Glomerular visceral epithelial cell (primary cell): ENCODE measurements at regions not wholly inside any gene's neighbourhood (a gene's known extent, or its start where the extent isn't known, plus 50 kb on each side); places are given as distances from the start of the nearest gene placed in this dataset.
"Not testable (repeated sequence)": the region's sequence is repeated elsewhere in the genome, so short reads cannot be mapped to it uniquely, and the experiment has no call there.

Source experiments
- DNase-seq: peaks from one replicate; pipeline ENCODE4 v3.0.0-alpha.2; 2016; ENCODE audit errors: extremely low spot score

GRCh38 chrX:95791876-95792275, 892.8 kb upstream of the DIAPH2 start:
- no peak for DNase-seq

DNA sequence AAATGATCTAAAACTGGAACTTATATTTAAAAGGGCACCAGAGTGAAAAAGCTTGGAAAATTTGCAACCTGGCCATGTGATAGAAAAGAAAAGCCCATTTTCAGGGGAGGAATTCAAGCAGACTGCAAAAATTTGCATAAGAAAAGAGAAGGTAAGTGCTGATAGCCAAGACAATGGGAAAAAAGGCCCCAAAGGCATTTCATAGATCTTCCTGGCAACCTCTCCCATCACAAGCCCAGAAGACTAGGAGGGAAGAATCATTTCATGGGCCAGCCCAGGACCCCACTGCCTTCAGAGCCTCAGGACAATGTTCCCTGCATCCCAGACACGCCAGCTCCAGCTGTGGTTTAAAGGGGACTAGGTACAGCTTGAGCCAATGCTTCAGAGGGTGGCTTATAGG, 887.3 kb upstream of the DIAPH2 start:
- no peak for DNase-seq

DNA sequence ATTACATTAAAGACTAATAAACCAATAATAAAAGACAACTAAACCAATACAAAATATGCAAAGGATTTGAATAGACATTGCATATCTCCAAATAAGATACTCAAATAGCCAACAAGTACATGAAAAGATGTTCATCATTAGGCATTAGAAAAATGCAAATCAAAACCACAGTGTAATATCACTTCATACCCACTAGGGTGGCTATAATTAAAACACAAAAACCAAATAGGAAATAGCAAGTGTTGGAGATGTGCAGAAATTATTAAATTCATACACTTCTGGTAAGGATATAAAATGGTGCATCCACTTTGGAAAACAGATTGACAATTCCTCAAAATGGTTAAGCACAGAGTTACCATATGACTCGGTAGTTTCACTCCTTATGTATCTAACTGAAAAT, 860.8 kb upstream of the DIAPH2 start:
- DNase-seq, result no peak

- no peak for DNase-seq
These were observed 849.4 kb upstream of the DIAPH2 start for GRCh38 chrX:95835223-95835622.

DNA sequence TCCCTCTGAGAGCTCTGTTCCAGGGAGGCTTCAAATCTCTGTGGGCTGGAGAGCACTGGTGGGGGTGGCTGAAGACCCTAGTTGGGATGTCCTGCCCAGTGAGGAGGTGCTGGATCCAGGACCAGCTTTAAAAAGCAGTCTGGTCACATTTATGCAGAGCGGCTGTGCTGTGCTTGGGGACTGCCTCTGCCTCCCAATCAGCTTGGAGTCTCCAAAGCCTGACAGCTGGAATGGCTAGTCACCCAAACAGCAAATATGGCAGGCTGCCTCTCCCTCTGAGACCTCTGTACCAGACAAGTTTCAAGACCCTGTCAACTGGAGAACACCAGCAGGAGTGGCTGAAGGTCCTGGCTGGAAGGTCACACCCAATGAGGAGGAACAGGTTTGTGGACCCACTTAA, 848.1 kb upstream of the DIAPH2 start:
- DNase-seq, result no peak

DNA sequence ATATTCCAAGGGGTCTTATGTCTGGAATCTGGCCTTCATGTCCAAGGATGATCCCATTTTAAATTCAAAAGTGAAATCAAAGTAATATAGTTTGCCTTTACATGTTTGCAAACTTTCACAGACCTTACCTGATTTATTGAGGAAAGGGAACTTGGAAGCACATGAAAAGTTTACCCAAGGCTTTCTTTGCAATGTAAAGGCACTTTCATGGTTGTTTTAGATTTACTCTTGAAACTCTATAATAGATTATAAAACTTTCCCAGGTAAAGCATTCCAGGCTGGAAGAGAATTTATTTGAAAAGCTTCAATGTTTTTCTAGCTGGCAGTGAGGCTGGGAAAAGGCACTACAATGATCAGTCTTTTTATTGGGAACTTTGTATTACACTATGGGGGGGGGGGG, 842.8 kb upstream of the DIAPH2 start:
- no peak for DNase-seq

DNA sequence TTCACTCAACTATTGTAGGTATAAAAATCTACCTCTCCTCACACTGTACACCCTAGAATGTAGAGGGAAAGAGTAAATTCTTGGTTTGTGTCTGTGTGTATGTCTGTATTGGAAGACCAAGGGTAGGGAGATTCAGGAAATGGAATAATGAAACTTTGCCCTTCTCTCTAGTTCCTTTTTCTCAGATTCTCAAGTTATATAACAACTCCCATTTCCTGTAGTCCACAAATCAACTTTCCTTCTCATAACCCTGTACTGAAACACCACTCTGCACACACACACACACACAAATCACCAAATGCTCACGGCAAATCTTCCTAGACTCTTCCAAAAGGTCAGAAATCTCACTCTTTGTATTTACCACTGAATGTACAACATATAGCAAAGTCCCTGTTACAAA, 824.5 kb upstream of the DIAPH2 start:
- DNase-seq, result no peak

DNA sequence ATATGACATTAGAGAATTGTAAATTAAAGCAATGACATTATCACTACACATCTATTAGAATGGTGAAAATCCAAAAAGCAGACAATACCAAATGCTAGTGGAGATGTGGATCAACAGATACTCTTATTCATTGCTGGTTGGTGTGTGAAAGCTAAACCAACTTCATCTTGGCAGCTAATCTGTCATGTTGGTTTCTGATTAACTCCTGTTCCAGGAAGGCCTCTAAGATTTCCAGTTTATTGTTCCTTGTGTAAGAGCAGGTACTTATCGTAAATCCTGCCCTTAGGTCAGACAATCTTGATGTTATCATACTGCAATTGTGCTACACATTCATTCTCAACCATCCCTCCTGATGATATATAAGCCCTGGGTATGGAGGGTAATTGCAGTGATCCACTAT, 809.0 kb upstream of the DIAPH2 start:
- no peak for DNase-seq

DNA sequence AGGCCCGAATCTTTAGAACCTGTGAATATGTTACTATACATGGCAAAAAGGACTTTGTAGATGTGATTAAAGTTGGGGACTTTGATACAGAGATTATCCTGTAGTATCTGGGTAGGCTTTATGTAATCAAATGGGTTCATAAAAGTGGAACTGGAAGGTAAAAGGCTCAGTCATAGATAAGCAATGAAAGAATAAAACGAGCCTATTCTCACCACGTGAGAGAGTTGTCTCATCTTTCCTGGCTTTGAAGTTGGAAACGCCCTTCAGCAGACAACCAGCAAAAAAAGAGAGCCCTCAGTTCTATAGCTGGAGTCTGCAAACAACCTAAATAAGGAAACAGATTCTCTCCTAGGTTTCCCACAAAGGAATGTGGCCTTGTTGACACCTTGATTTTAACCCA, 805.8 kb upstream of the DIAPH2 start:
- DNase-seq, result no peak

- no peak for DNase-seq
These were observed 800.5 kb upstream of the DIAPH2 start for GRCh38 chrX:95884186-95884585.

DNA sequence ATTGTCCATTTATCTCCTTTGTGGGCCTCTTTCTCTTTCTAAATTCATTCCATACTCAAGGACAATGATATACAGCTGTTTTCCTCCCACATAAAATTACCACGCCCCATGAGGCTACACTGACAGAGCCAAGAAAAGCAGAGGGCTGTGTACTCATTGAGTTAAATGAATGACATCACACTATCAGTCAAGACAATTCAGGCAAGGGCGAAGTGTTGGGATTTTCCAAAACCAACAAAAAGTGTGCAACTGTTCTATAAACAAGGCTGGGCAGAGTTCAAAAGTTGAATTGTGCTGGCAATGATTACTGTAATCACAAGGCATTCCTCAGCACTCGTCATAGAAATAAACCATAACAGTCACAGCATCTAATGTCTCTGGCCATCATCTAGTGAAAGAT, 799.6 kb upstream of the DIAPH2 start:
- no peak for DNase-seq

GRCh38 chrX:95889279-95889678, 795.4 kb upstream of the DIAPH2 start:
- no peak for DNase-seq

- no peak for DNase-seq
These were observed 791.0 kb upstream of the DIAPH2 start for GRCh38 chrX:95893636-95894035.

DNA sequence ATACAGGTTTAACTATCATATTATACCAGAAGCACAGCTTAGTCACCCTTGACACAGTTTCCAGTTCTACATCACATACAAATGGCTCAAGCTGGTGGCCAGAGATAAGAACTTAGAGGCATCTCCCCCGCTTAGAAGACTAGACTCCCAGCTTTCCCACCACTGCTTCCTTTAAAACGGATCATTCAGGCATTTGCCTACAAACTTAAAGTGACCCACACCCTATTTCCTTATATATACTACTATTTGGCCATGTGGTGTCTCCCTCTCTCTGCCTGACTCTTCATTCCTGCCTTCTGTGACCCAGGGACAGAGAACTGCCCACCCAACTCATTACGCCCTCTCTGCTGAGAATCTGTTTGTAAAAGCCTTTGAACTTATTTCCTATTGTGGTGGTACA, 781.2 kb upstream of the DIAPH2 start:
- no peak for DNase-seq

GRCh38 chrX:95903975-95904374, 780.7 kb upstream of the DIAPH2 start:
- DNase-seq, result no peak

- no peak for DNase-seq
These were observed 777.6 kb upstream of the DIAPH2 start for GRCh38 chrX:95907081-95907480.

DNA sequence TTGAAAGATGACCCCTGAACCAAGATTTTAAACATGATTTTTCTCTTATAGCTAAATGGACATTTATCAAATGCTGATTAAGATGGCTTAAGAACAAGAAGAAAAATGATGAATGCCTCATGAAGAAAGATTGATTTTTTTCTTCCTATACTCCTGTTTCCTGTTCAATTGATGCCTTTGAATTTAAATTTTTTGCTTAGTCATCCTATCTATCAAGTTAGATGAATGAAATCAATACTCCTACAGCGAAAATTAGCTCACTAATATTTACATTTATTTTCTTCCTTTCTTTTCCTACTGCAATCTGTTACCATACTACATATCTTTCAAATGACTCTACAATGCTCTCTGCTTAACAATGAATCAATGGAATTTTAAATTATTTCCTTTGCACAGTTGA, 773.6 kb upstream of the DIAPH2 start:
- no peak for DNase-seq

DNA sequence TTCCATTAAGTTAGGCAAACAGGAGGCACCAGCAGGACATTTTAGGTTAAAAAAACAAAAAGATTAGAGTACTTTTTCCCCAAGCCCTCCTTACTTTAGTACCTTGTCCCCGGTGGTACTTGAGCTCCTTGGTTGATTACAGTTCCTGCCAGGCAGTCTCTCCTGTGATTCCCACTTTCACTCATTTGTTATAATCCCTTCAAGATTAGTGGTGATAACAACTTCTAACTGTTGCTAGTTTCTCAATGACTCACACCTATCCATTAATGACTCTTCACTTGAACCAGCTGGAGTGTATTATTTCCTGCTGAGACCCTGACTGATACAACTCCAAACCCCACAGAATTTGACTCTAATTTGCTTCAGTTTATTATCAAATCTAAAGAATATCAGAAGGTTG, 765.0 kb upstream of the DIAPH2 start:
- DNase-seq, result no peak

GRCh38 chrX:95945528-95945927, 739.1 kb upstream of the DIAPH2 start:
- DNase-seq, result no peak

- no peak for DNase-seq
These were observed 735.1 kb upstream of the DIAPH2 start for GRCh38 chrX:95949588-95949987.

DNA sequence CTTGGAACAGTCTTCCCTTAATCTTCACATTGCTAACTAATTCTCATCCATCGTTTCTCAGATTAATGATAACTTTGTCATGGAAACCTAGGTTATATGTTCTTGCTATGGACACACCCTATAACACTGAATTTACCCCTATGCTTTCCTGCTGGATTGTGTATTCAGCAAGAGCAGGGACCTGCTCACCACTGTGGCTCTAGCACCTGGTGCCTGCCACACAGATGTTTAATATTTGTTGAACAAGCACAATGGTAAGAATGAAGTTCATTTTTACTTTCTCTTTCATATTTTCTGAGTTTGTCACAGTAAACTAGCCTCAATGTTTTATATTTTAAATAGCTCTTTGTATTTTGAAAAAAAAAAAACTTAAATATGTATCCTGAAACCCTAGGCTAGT, 734.0 kb upstream of the DIAPH2 start:
- DNase-seq, result no peak

- no peak for DNase-seq
These were observed 731.1 kb upstream of the DIAPH2 start for GRCh38 chrX:95953564-95953963.

- no peak for DNase-seq
These were observed 727.9 kb upstream of the DIAPH2 start for GRCh38 chrX:95956745-95957144.

- not testable (repeated sequence) for DNase-seq
These were observed 711.1 kb upstream of the DIAPH2 start for GRCh38 chrX:95973456-95974095.

DNA sequence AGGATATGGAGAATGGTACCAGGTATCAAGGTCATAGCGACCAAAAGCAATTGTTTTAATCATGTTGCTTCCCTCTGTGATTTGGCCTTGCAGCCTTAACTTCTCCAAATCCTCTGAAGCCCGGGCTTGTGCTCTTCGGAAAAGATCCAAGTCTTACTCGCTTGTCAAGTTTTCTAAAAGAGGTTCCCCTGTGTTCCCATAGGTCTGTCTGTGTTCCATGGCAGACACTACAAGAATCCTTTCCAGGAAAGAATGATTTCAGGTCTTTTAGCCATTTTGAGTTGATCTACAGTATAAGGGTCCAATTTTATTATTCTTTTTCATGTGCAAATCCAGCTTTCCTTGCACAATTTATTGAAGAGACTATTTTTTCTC, 710.6 kb upstream of the DIAPH2 start:
- DNase-seq, result no peak
